GM19351 (cell line): ENCODE measurements at regions not wholly inside any gene's neighbourhood (a gene's known extent, or its start where the extent isn't known, plus 50 kb on each side); places are given as distances from the start of the nearest gene placed in this dataset.
"Not testable (repeated sequence)": the region's sequence is repeated elsewhere in the genome, so short reads cannot be mapped to it uniquely, and the experiment has no call there.

Source experiments
- ATAC-seq: cut with Tn5 transposase; IDR thresholded peaks from one replicate; pipeline ENCODE4 v1.9.1; 2021; ENCODE audit warnings: mild to moderate bottlenecking, moderate library complexity; ENCODE audit not compliant: unreplicated experiment

DNA sequence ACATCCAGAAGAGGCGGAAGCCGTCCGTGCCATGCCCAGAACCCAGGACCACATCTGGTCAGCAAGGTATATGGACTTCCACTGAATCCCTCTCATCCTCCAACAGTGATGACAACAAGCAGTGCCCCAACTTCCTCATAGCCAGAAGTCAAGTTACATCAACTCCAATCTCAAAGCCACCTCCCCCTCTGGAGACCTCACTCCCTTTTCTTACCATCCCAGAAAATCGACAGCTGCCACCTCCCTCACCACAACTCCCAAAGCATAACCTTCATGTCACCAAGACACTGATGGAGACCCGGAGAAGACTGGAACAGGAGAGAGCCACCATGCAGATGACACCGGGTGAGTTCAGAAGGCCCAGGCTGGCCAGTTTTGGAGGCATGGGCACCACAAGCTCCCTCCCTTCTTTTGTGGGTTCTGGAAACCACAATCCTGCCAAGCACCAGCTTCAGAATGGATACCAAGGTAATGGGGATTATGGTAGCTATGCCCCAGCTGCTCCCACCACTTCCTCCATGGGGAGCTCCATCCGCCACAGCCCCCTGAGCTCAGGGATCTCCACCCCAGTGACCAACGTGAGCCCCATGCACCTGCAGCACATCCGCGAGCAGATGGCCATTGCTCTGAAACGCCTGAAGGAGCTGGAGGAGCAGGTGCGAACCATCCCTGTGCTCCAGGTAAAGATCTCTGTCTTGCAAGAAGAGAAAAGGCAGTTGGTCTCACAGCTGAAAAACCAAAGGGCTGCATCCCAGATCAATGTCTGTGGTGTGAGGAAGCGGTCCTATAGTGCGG is 130.3 kb upstream of the DMRT1 start:
- ATAC-seq = no peak

DNA sequence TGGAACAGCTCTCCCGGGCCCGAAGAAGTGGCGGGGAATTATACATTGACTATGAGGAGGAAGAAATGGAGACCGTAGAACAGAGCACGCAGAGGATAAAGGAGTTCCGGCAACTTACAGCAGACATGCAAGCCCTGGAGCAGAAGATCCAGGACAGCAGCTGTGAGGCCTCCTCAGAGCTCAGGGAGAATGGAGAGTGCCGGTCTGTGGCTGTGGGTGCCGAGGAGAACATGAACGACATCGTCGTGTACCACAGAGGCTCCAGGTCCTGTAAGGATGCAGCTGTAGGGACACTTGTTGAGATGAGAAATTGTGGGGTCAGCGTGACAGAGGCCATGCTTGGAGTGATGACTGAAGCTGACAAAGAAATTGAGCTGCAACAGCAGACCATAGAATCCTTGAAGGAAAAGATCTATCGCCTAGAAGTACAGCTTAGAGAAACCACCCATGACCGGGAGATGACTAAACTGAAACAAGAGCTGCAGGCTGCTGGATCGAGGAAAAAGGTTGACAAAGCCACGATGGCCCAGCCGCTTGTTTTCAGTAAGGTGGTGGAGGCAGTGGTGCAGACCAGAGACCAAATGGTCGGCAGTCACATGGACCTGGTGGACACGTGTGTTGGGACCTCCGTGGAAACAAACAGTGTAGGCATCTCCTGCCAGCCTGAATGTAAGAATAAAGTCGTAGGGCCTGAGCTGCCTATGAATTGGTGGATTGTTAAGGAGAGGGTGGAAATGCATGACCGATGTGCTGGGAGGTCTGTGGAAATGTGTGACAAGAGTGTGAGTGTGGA is 129.5 kb upstream of the DMRT1 start:
- no peak for ATAC-seq

- no peak for ATAC-seq
Measured at GRCh38 chr9:712643-713042, 128.9 kb upstream of the DMRT1 start.

- ATAC-seq = no peak
Measured at GRCh38 chr9:713091-713490, 128.4 kb upstream of the DMRT1 start.

GRCh38 chr9:714675-715074 is 126.8 kb upstream of the DMRT1 start:
- ATAC-seq = no peak

DNA sequence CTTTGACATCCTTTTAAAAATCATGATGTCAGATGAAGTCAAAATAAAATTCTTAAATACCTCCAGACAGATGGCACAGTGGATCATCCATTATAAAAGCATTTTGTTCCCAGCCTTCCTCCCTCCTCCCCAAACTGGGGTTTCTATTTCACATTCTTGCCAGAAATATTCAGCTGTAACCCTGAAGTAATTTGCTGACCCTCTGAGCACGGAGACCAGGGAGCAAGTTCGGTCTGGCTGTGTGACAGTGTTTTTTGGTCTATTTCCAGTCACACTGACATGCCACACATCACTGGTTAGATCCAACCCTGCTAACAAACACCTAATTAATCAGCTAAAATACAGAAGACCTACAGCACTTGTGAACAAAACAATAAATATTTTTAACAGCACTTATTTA is 126.2 kb upstream of the DMRT1 start:
- no peak for ATAC-seq

GRCh38 chr9:715743-716400 is 125.6 kb upstream of the DMRT1 start:
- ATAC-seq = no peak

- ATAC-seq = no peak
Measured at GRCh38 chr9:717722-718121, 123.8 kb upstream of the DMRT1 start.

GRCh38 chr9:720239-720881 is 121.1 kb upstream of the DMRT1 start:
- no peak for ATAC-seq

DNA sequence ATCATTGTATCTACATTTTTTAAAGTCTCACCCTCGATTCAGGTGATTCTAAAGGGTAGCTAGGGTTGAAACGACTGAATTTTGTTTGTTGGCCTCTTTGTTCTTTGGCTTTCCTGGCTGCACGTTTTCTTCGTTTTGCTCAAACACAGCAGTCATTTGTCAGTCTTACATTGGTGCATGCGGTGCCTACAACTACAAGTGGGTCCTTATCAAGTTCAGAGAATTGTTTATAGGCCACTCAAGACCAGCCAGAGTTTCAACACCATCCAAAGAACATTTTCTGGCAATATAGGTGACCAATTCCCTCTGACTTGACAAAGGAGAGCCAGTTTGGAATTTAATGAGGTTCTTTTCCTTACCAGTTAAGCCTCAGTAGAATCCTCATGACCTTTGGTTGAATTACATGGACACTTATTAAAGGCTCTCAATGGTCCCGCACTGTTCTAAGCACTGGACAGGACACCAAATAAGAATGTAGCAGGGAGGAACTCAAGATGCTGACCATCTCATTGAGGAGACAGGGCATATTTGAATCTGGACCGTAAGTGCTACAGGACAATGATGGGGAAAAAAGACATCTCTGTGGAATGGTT is 119.0 kb upstream of the DMRT1 start:
- no peak for ATAC-seq

GRCh38 chr9:724461-724860 is 117.0 kb upstream of the DMRT1 start:
- not testable (repeated sequence) for ATAC-seq

GRCh38 chr9:726005-726404 is 115.5 kb upstream of the DMRT1 start:
- no peak for ATAC-seq

- no peak for ATAC-seq
Measured at GRCh38 chr9:727767-728166, 113.7 kb upstream of the DMRT1 start.

- no peak for ATAC-seq
Measured at GRCh38 chr9:728535-728934, 113.0 kb upstream of the DMRT1 start.

DNA sequence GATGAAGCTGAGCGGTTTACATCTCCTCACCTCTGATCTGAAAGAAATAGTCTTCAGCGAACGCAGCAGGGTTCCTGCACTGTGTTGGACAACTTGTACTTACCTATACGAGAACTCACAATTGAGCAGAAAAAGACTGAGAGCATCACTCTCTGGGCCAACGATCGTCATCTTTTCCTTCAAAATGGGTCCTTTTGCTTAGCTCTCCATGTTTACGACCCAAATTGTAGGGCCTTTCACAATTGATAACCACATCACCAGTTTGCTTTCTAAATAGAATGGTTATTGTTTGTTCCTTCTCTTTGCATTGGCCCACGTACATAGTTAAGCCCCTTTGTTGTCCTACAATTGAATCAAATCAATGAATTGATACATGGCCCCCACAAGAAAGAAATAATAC is 110.0 kb upstream of the DMRT1 start:
- ATAC-seq = no peak

GRCh38 chr9:734831-735511 is 106.5 kb upstream of the DMRT1 start:
- no peak for ATAC-seq

GRCh38 chr9:737400-738120 is 103.9 kb upstream of the DMRT1 start:
- ATAC-seq = no peak

DNA sequence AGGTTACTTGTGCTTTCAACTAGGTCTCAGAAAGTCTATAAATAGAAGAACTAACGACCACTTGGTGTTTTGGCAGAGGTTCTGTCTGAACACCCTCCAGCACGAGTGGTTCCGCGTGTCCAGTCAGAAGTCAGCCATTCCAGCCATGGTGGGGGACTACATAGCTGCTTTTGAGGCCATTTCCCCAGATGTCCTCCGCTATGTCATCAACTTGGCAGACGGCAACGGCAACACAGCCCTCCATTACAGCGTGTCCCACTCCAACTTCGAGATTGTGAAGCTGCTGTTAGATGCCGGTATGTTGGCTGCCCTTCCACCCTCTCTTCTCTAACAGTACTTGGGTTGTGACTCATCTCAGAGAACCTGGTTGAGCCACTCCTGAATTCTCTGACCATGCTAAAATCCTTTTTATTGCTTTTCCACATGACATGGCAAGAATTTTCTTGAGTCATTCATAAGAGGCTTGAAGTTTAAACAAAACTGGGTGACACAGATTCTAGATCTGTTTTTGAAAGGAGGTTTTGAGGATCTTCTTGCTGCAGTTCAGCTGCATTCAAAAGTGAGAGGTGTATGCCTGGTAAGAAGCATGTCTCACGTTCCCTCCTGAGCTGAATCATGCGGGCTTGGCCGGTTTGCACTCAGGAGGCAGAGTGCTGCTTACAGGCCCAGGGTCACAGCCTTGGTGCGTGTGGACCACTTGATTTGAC is 103.1 kb upstream of the DMRT1 start:
- no peak for ATAC-seq

DNA sequence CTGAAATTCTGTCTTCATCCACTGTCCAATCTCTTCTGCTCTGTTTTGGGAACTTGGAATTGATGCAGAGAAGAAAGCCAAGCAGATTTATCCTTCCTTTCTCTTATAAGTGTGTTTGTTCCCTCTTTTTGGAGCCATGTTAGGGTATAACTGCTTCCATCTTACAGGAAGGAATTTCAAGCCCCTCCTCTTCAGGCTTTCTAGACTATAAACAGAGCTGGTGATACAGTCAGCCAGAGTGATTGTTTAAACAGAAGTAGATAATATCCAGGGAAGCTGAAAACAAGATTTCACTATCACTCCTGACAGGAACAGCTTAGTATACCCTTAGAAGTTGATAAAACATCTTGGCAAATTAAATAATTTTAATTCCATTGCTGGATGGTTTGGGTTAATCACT is 102.1 kb upstream of the DMRT1 start:
- ATAC-seq = no peak
